WTC11 (cell line): ENCODE measurements at regions not wholly inside any gene's neighbourhood (a gene's known extent, or its start where the extent isn't known, plus 50 kb on each side); places are given as distances from the start of the nearest gene placed in this dataset.

Experiments
- CTCF ChIP-seq: fragments of 200-600 bp; IDR thresholded peaks from 2 replicates; pipeline ENCODE4 v1.8.0; 2022; ENCODE audit warnings: antibody characterized with exemption
- ETV6 ChIP-seq: sonication (generic); formaldehyde crosslinking; IDR thresholded peaks from 2 replicates; pipeline ENCODE4 v1.8.1; 2022; ENCODE audit warnings: mild to moderate bottlenecking, missing genetic modification reagents
- FOXK1 ChIP-seq: sonication (generic); formaldehyde crosslinking; IDR thresholded peaks from 2 replicates; pipeline ENCODE4 v1.8.0; 2022; ENCODE audit warnings: mild to moderate bottlenecking, moderate library complexity, missing genetic modification reagents
- HMGXB4 ChIP-seq: sonication (generic); formaldehyde crosslinking; IDR thresholded peaks from 2 replicates; pipeline ENCODE4 v1.8.1; 2023; ENCODE audit warnings: mild to moderate bottlenecking, moderate library complexity, missing genetic modification reagents
- IRF2 ChIP-seq: sonication (generic); formaldehyde crosslinking; IDR thresholded peaks from 2 replicates; pipeline ENCODE4 v1.8.0; 2022; ENCODE audit warnings: low read depth, missing genetic modification reagents, borderline replicate concordance
- KAT7 ChIP-seq: sonication (generic); formaldehyde crosslinking; IDR thresholded peaks from 2 replicates; pipeline ENCODE4 v1.8.1; 2023; ENCODE audit warnings: missing genetic modification reagents, mild to moderate bottlenecking, borderline replicate concordance
- MAX ChIP-seq: sonication (generic); formaldehyde crosslinking; IDR thresholded peaks from 2 replicates; pipeline ENCODE4 v1.8.0; 2022; ENCODE audit warnings: mild to moderate bottlenecking, missing genetic modification reagents
- MYBL2 ChIP-seq: sonication (generic); formaldehyde crosslinking; IDR thresholded peaks from 2 replicates; pipeline ENCODE4 v1.8.1; 2023; ENCODE audit warnings: mild to moderate bottlenecking, moderate library complexity, missing genetic modification reagents
- TCF7 ChIP-seq: sonication (generic); formaldehyde crosslinking; IDR thresholded peaks from 2 replicates; pipeline ENCODE4 v1.8.0; 2022; ENCODE audit warnings: mild to moderate bottlenecking, low read depth, missing genetic modification reagents, moderate library complexity
- ZBTB43 ChIP-seq: sonication (generic); formaldehyde crosslinking; IDR thresholded peaks from 2 replicates; pipeline ENCODE4 v1.8.1; 2023; ENCODE audit warnings: mild to moderate bottlenecking, missing genetic modification reagents

GRCh38 chr12:30843211-30843610, 83.3 kb upstream of the TSPAN11 start:
- TF ChIP-seq ZBTB43 (CRISPR knock-in tag) (no peak), CTCF (no peak), MYBL2 (CRISPR knock-in tag) (no peak), HMGXB4 (CRISPR knock-in tag) (no peak), MAX (CRISPR knock-in tag) (no peak), FOXK1 (CRISPR knock-in tag) (no peak), KAT7 (no peak), TCF7 (CRISPR knock-in tag) (no peak), IRF2 (CRISPR knock-in tag) (no peak), ETV6 (CRISPR knock-in tag) (no peak)
